ENCODE measurements at regions not wholly inside any gene's neighbourhood (a gene's known extent, or its start where the extent isn't known, plus 50 kb on each side); places are given as distances from the start of the nearest gene placed in this dataset.

DNA sequence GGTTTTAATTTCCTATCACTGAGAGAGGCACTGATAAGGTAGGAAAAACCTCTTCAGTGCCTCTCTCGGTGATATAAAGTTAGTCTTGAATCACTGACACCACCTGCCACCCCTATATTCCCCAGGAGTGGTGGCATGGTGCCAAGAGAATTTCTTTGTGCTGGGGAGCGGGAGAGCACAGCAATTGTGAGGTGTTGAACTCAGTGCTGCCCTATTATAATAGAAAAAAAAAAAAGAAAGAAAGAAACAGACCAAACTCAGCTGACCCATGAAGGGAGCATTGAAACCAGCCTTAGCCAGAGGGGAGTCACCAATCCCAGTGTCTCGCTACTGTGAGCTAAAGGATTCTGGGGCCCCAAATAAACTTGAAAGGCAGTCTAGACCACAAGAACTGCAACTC is 201.4 kb upstream of the STT3B start:
- no peak for DNase-seq (ENCODE audit: extremely low spot score in 2 of 2)
- H3K4me1 ChIP-seq = no peaks in the 10 kb centered on the region
- H3K4me3 ChIP-seq = no peak overlapping the region
- intact Hi-C loops (cut with DNase I) = no loop called here
- H3K27me3 ChIP-seq = no peaks in the 10 kb centered on the region
- TF ChIP-seq POLR2A (IDR thresholded peaks at IDR 0.05) = no peak
- TF ChIP-seq POLR2AphosphoS5 (IDR thresholded peaks at IDR 0.05; ENCODE audit: insufficient read depth in 1 of 2, low read depth in 1 of 2) = no peak
- TF ChIP-seq, protein P1, sequence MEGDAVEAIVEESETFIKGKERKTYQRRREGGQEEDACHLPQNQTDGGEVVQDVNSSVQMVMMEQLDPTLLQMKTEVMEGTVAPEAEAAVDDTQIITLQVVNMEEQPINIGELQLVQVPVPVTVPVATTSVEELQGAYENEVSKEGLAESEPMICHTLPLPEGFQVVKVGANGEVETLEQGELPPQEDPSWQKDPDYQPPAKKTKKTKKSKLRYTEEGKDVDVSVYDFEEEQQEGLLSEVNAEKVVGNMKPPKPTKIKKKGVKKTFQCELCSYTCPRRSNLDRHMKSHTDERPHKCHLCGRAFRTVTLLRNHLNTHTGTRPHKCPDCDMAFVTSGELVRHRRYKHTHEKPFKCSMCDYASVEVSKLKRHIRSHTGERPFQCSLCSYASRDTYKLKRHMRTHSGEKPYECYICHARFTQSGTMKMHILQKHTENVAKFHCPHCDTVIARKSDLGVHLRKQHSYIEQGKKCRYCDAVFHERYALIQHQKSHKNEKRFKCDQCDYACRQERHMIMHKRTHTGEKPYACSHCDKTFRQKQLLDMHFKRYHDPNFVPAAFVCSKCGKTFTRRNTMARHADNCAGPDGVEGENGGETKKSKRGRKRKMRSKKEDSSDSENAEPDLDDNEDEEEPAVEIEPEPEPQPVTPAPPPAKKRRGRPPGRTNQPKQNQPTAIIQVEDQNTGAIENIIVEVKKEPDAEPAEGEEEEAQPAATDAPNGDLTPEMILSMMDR (IDR thresholded peaks at IDR 0.05) = no peak
- H3K9me3 ChIP-seq = no peaks in the 10 kb centered on the region
- H3K36me3 ChIP-seq = no peaks in the 10 kb centered on the region
- H3K27ac ChIP-seq = no peak overlapping the region

DNA sequence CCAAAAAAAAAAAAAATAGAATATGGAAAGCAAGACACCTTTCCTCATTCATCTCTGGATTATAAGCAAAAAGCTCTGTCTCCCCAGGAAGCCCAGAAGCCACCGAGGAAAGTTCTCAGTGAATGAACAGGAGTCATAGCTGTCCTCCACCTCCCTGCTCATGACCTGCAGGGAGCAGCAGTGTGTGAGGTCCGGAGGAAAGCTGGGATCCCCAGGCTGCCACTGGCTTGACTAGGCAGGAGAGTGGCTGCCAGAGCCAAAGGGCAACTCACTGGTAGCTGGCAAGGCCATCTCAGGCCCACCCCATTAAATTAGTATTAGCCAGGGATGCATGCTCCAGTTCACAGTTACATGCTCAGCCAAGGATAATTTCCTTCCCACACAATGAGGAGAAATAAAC is 191.6 kb upstream of the STT3B start:
- TF ChIP-seq, protein P1 (IDR thresholded peaks at IDR 0.05) = no peak
- TF ChIP-seq POLR2AphosphoS5 (IDR thresholded peaks at IDR 0.05; ENCODE audit: insufficient read depth in 1 of 2, low read depth in 1 of 2) = no peak
- TF ChIP-seq POLR2A (IDR thresholded peaks at IDR 0.05) = no peak
- intact Hi-C loops (cut with DNase I) = no loop called here
- no peak overlapping the region for H3K4me3 ChIP-seq
- no peaks in the 10 kb centered on the region for H3K4me1 ChIP-seq
- H3K36me3 ChIP-seq = no peaks in the 10 kb centered on the region
- no peak for DNase-seq (ENCODE audit: extremely low spot score in 2 of 2)
- no peak overlapping the region for H3K27ac ChIP-seq
- H3K27me3 ChIP-seq = no peaks in the 10 kb centered on the region
- no peaks in the 10 kb centered on the region for H3K9me3 ChIP-seq

DNA sequence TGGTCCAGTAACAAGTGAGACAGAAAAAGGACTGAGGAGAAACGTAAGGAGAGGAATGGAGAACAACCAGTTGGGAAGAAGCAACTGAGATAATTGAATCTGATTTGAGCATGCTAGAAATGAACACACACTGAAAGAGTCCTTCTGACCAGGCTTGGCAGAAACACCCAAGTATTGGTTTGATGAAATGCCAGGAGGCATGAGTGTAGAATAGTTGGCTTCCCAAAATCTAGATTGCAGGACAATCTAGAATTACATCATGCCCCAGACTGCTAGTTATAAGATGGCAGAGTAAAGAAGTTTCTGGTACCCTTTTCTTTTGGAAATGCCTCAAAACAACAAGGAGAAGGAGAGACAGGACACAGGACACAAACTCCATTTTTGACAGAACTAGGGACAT is 189.7 kb upstream of the STT3B start:
- Histone ChIP-seq H3K27ac (no peak overlapping the region), H3K27me3 (no peaks in the 10 kb centered on the region), H3K4me1 (no peaks in the 10 kb centered on the region), H3K4me3 (no peak overlapping the region), H3K9me3 (no peaks in the 10 kb centered on the region), H3K36me3 (no peaks in the 10 kb centered on the region)
- no peak for TF ChIP-seq POLR2AphosphoS5 (IDR thresholded peaks at IDR 0.05; ENCODE audit: insufficient read depth in 1 of 2, low read depth in 1 of 2)
- no peak for TF ChIP-seq POLR2A (IDR thresholded peaks at IDR 0.05)
- TF ChIP-seq, protein P1 (IDR thresholded peaks at IDR 0.05) = no peak
- DNase-seq (ENCODE audit: extremely low spot score in 2 of 2) = no peak
- intact Hi-C loops (cut with DNase I) = no loop called here

DNA sequence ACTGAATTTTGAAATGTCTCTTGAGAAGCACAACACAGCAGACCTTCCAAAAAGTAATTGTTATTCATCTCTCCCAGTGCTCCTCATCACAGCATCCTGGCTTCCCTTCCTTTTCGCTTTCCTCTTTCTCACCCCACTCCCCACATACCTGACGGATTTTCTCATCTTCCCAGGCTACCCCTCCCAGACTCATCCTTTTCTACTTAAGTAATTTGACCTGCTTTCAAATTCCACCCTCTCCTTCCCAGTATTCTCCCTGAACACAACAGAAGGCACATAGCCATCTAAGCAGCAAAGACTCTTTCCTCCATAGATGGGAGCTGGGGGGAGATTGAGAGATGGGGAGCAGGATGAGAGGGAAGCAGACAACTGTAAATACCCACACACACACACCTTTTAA is 187.1 kb upstream of the STT3B start:
- Histone ChIP-seq H3K4me1 (no peaks in the 10 kb centered on the region), H3K36me3 (no peaks in the 10 kb centered on the region), H3K4me3 (no peak overlapping the region), H3K27ac (no peak overlapping the region), H3K9me3 (no peaks in the 10 kb centered on the region), H3K27me3 (no peaks in the 10 kb centered on the region)
- TF ChIP-seq, protein P1 (IDR thresholded peaks at IDR 0.05) = no peak
- TF ChIP-seq POLR2A (IDR thresholded peaks at IDR 0.05) = no peak
- TF ChIP-seq POLR2AphosphoS5 (IDR thresholded peaks at IDR 0.05; ENCODE audit: insufficient read depth in 1 of 2, low read depth in 1 of 2) = no peak
- DNase-seq (ENCODE audit: extremely low spot score in 2 of 2) = no peak
- intact Hi-C loops (cut with DNase I) = no loop called here

DNA sequence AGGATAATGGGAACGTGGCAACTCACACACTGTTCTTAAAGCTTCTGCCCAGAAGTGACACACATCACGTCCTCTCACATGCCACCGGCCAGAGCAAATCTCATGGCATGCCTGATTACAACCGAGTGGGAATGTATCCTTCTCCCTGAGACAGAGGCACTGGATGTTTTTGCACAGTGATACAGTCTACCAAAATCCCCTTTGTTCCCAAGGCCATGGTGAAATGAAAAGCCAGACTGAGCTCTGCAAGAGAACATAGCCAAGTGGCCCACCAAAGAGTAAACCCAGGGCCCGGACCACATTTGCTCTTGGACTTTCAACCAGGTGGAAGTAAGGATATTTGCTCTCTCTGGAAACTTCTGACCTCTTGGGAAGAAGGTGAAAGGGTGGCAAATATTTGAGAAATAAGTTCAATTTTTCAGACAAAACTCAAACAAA is 186.2 kb upstream of the STT3B start:
- DNase-seq (ENCODE audit: extremely low spot score in 2 of 2) = no peak
- TF ChIP-seq, protein P1 (IDR thresholded peaks at IDR 0.05) = no peak
- TF ChIP-seq POLR2A (IDR thresholded peaks at IDR 0.05) (no peak), POLR2AphosphoS5 (IDR thresholded peaks at IDR 0.05; ENCODE audit: insufficient read depth in 1 of 2, low read depth in 1 of 2) (no peak)
- no peak overlapping the region for H3K4me3 ChIP-seq
- H3K27me3 ChIP-seq = no peaks in the 10 kb centered on the region
- H3K27ac ChIP-seq = no peak overlapping the region
- intact Hi-C loops (cut with DNase I) = no loop called here
- no peaks in the 10 kb centered on the region for H3K4me1 ChIP-seq
- H3K9me3 ChIP-seq = no peaks in the 10 kb centered on the region
- no peaks in the 10 kb centered on the region for H3K36me3 ChIP-seq

All from vagina (tissue), 2 donors.